Left colon (tissue), 2 donors: ENCODE measurements at regions not wholly inside any gene's neighbourhood (a gene's known extent, or its start where the extent isn't known, plus 50 kb on each side); places are given as distances from the start of the nearest gene placed in this dataset.
"Not testable (repeated sequence)": the region's sequence is repeated elsewhere in the genome, so short reads cannot be mapped to it uniquely, and the experiment has no call there.

Experiments
- ATAC-seq: fragments of 200-7000 bp; cut with Tn5 transposase; one replicate; pipeline ENCODE4 v1.9.1; 2020; ENCODE audit warnings: mild to moderate bottlenecking, moderate library complexity
- DNase-seq, 2 donors: peaks; one replicate each; pipeline ENCODE4 v3.0.0-alpha.2; 2020
- intact Hi-C, 2 donors: fragments of 100-400 bp; cut with DNase I in 1 of 2; cut with micrococcal nuclease in 1 of 2; formaldehyde crosslinking; loops; one replicate each; pipeline versions ENCODE4 v1.11.2 to v1.14.0; 2022; cut with DNase I, micrococcal nuclease
- donor health status: DM: no; HTN: no; CAD: no.
- donor health status: DM: yes; HTN: yes; CAD: no.

GRCh38 chr14:70269582-70269981 is 80.8 kb upstream of the SLC8A3 start:
- no peak for ATAC-seq
- intact Hi-C loops = no loop called here
- DNase-seq = no peak

GRCh38 chr14:70268760-70269159 is 80.0 kb upstream of the SLC8A3 start:
- ATAC-seq (peak; percentile 37), DNase-seq (no peak)
- intact Hi-C loops = no loop called here

GRCh38 chr14:70266157-70266556 is 77.4 kb upstream of the SLC8A3 start:
- no peak for DNase-seq
- no peak for ATAC-seq
- intact Hi-C loops = no loop called here

GRCh38 chr14:70265422-70265821 is 76.7 kb upstream of the SLC8A3 start:
- ATAC-seq (peak; percentile 90), DNase-seq (no peak)
- intact Hi-C loops = no loop called here

- intact Hi-C loops = no loop called here
- ATAC-seq = no peak
Observed at GRCh38 chr14:70259420-70259819, 70.7 kb upstream of the SLC8A3 start.

GRCh38 chr14:70257526-70257925 is 68.8 kb upstream of the SLC8A3 start:
- intact Hi-C loops = no loop called here
- peak in 1 of 2 donors; percentile 16 for DNase-seq
- no peak for ATAC-seq

More at GRCh38 chr14:70259420-70259819, 70.7 kb upstream of the SLC8A3 start:
- no peak for DNase-seq

- intact Hi-C loops = no loop called here
- ATAC-seq (no peak), DNase-seq (no peak)
Observed at GRCh38 chr14:70256601-70257000, 67.8 kb upstream of the SLC8A3 start.

- intact Hi-C loops = not testable (repeated sequence)
- peak; percentile 30 to 41 for DNase-seq
Observed at GRCh38 chr14:70255071-70256057, 66.6 kb upstream of the SLC8A3 start.

GRCh38 chr14:70254476-70254961 is 65.8 kb upstream of the SLC8A3 start:
- DNase-seq (peak; percentile 53 to 79), ATAC-seq (peak; percentile 99)
- intact Hi-C loops = no loop called here

More at GRCh38 chr14:70255071-70256057, 66.6 kb upstream of the SLC8A3 start:
- peak; percentile 30 for ATAC-seq

- DNase-seq, ATAC-seq, intact Hi-C loops: not testable (repeated sequence)
Observed at GRCh38 chr14:70253547-70253946, 64.8 kb upstream of the SLC8A3 start.

- no peak for ATAC-seq
- intact Hi-C loops = no loop called here
- DNase-seq = no peak
Observed at GRCh38 chr14:70245026-70245425, 56.3 kb upstream of the SLC8A3 start.

- intact Hi-C loops = no loop called here
- ATAC-seq (no peak), DNase-seq (no peak)
Observed at GRCh38 chr14:70239802-70240201, 51.1 kb upstream of the SLC8A3 start.

- ATAC-seq, intact Hi-C loops: not testable (repeated sequence)
Observed at GRCh38 chr14:70238635-70239034, 49.9 kb upstream of the SLC8A3 start.

More at GRCh38 chr14:70238635-70239034, 49.9 kb upstream of the SLC8A3 start:
- DNase-seq = not testable (repeated sequence)
